ENCODE measurements at regions not wholly inside any gene's neighbourhood (a gene's known extent, or its start where the extent isn't known, plus 50 kb on each side); places are given as distances from the start of the nearest gene placed in this dataset.
"Not testable (repeated sequence)": the region's sequence is repeated elsewhere in the genome, so short reads cannot be mapped to it uniquely, and the experiment has no call there.

DNA sequence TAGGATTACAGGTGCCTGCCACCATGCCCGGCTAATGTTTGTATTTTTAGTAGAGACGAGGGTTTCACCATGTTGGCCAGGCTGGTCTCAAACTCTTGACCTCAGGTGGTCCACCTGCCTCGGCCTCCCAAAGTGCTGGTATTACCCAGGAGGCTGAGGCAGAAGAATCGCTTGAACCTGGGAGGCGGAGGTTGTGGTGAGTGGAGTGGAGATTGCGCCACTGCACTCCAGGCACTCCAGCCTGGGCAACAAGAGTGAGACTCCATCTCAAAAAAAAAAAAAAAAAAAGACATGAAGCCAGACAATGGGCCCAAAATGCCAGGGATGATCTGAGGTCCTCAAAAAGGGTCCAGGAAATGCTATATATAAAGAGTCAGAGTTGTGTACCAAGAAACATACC lies 392.9 kb downstream of the SEC14L1 start:
- DNase-seq = not testable (repeated sequence)

DNA sequence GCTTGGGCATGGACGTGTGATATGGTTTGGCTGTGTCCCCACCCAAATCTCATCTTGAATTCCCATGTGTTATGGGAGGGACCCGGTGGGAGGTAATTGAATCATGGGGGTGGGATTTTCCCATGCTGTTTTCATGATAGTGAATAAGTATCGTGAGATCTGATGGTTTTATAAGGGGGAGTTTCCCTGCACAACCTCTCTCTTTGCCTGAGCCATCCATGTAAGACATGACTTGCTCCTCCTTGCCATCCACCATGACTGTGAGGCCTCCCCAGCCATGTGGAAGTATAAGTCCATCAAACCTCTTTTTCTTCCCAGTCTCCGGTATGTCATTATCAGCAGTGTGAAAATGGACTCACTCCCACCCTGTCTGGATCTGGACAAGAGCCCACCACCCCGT lies 393.4 kb downstream of the SEC14L1 start:
- DNase-seq = no peak

DNA sequence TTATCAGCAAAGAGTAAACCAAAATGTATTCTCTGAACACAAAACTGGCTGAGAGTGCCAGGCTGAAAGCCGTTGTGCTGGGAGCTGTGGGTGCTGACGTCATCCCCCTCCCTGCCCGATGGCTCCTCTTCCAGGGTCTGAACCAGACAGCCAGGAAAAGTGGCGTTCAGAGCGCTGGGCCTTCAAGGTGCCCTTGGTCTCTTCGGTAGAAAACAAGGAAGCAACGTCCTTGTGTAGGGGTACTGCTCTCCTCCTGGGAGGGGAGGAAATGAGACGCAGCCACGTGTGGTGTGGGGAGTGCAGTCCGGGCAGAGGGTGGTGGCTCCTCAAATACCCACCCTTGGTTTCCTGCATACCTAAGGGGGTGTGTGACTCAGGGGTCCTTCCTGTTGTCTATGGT lies 394.7 kb downstream of the SEC14L1 start:
- no peak for DNase-seq

DNA sequence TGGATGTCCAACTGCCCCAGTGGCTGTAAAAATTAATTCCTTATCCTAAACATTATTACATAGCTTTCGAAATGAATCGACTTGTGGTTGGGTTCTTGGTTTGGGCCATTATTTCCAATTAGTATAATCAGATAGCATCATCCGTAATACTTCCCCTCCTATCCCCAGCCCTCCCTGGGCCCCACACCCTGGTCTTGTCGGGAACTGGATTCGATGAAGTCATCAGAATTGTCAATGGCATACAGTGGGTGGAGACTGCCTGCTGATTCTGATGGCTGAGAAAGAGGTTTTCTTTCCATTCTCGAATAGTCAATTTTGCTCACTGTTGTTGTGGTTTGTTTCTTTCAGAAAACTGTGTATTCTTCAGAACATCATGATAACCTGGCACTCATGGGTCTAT lies 395.1 kb downstream of the SEC14L1 start:
- no peak for DNase-seq

DNA sequence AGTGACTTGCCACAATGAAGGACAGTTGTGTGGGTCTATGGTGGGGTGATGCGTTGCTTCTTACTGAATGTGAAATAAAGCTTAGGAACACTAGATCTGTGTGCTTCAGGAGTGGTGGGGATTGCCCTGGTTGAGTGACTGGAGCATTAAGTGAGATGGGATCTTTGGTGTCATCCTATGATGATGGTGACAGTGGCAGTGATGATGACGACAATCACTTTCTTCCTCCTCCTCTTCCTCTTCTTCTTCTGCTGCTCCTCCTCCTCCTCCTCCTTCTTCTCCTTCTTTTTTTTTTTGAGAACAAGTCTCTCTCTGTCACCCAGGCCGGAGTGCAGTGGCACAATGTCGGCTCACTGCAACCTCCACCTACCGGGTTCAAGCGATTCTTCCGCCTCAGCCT lies 396.8 kb downstream of the SEC14L1 start:
- no peak for DNase-seq

DNA sequence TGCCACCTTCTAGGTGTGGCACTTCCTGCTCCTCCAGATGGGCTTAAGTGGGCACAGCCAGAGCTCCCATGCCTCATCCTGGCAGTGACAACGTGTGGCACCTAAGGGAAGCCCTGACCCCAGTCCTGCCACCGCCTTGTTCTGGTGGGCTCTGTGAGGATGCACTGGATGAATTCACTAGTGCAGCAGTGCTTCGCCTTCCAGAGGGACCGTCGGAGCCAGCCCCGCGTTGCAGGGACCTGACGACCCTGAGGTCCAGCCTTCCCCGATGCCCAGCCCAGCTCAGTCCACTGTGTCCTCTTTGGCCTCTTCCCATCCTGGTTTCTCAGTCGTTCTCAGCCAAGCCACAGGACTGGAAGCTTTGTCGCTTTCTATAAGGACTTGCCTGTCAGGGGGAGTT lies 399.8 kb downstream of the SEC14L1 start:
- DNase-seq = no peak

DNA sequence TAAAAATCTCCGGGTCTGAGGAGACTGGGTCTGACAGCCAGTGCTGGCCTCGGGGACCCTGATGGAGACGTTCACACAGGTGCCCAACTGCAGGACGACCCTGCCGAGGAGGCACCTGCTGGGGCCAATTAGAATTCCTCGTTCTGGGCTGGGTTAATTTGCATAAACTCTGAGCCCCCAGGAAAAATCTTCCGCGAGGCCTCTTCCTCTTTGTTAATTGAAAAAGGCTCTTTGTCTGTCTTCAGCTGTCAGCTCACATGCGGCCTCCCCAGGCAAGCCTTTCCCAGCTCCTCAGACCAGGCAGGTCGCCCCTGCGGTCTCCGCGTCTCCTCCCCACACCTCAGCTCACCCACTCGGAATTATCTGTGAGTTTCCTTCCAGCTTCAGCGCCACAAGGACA lies 400.2 kb downstream of the SEC14L1 start:
- DNase-seq = no peak

DNA sequence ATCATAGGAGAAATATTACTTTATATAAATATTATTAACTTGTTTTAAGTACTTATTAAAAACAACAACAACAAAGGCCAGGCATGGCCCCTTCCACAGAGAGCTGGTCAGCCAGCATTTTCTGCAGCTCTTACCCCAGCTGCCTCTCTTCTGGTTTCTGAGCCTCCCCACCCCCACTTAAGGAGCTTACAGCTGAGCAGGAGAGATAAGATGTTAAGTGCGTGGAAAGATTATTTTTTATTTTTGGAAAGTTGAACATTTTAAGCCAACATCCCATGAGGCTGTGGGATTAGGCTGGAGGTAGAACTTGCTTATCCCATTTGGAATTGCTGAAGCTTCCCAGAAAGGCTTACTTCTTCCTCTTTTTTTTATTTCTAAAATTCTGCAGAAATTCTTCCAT lies 401.2 kb downstream of the SEC14L1 start:
- no peak for DNase-seq

DNA sequence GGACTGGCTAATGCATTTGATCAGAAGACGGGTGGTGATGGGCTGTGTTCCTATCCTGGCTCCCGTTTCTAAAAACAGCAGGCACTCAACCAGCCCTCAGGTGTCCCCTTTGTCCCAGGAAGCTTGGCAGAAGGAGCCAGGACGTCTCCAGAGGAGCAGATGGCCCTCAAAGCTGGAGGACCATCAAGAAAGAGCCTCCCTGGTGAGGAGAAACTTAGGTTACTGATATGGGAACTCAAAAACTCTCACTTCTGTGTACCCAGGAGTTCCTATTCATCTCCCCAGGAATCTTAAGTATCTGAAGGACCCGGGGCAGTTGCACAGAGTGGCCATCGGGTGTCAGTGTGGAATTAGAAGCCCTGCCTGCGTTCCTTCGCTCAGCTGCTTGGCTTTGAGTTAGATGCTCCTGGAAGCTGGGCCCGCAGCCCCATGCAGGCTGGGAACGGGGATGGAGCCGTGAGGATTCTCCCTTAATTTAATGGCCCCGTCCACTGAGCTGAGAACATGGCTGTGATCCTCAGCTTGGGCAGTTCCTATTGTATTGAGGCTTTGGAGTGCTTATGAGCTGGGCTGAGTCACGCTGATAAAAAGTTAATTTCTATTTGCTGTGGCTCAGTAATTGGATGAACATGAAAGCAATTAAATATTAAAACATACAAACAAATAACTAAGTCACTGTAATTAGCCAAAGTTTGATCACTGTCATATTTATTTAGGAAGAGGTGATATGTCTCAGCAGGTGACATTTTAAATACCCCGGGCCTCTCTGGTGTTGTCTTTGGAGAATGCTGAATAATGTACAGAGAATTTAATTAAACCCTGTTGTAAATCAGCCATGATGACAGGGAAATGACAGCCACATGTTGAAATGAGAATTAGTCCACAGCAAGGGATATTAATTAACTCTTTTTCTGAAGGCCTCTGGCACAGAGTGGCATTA lies 402.1 kb downstream of the SEC14L1 start:
- DNase-seq = peak; percentile 22

DNA sequence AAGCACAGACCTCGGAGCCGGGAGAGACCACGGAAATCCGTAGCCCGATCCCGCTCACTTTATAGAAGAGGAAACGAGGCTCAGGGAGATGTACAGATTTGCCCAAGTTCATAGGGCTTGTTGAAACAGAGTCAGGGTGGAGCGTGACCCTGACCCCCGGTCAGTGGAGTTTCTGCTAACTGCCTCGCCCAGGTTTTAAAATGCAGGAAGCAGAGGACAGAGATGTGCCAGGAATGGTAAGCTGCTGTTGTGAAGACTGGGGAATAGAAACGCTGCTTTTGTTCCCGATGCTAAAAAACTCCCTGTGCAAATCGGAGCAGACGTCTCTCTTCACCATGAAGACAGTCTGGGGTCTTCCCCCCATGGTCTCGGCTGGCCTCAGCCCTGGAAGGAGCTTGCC lies 403.0 kb downstream of the SEC14L1 start:
- DNase-seq = no peak

DNA sequence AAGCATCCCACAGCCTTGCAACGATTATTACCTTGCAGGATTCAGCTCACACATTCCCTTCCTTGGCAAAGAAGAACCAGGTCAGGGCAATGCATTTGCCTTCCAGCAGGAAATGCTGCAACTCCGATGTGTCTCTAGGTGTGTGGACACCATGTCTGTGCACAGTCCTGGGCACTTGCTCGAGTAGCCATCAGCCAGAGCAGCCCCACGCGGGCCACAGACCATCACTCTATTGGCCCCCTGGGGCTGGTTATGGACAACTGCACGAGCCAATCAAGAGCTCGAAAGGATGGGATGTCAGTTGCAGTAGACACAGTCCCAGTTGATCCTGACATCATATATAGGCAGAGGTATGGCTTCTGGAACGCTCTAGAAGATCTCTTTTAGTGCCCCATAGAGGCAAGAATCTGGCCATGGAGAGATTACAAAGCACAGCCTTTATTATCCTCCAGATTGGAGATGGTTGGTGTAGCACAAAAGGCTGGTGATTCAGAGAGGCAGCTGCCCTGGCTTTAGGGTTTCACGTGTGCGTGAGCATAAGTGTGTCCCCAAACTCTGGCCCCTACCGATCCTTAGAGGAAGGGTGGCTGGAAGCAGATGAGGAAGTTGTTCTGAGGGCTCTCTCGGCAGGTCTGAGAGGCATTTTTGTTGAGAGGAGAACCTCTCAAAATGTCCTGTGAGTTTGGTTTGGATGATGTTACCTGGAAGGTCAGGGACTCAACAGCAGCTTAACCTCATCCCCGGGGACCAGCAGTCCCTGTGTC lies 403.8 kb downstream of the SEC14L1 start:
- DNase-seq = no peak

DNA sequence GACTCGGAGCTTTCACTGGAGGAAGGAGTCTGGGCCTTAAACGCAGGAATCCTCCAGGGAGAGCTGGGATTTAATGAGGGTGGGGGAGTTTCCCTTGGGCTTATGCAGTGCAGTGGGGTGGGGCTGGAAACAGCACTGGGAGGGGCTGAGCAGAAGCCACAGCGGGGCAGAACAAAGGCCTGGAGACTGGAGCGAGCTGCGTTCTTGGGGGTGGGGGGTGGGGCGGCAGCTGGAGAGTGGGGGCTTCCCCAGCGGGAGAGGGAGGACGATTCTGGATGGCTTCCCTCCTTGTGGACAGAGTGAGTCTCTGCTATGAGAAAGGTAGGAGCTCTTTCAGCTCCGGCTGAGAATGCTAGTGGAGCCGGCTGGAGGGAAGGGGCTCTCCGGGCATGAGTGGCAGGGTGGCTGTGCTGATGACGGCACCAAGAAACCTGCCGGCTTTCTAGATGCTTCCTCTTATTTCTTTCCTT lies 406.0 kb downstream of the SEC14L1 start:
- no peak for DNase-seq

DNA sequence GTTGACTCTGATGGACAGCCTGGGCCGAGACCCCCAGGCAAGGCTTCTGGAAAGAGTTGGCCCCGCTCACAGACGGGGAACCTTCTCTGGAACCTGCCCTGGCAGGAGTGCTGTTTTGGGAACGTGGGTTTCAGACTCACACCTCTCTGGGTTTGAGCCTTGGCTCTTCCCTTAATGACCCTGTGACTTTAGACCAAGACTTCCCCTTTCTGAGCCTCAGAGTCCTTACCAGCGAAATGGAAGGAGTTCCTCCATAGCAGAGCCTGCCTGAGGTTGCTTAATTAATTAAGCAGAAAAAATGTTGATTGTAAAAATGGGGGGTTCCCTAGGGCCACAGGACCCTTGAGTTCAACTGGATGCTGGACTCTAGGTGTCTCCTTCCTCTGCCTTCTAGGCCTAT lies 408.2 kb downstream of the SEC14L1 start:
- no peak for DNase-seq

DNA sequence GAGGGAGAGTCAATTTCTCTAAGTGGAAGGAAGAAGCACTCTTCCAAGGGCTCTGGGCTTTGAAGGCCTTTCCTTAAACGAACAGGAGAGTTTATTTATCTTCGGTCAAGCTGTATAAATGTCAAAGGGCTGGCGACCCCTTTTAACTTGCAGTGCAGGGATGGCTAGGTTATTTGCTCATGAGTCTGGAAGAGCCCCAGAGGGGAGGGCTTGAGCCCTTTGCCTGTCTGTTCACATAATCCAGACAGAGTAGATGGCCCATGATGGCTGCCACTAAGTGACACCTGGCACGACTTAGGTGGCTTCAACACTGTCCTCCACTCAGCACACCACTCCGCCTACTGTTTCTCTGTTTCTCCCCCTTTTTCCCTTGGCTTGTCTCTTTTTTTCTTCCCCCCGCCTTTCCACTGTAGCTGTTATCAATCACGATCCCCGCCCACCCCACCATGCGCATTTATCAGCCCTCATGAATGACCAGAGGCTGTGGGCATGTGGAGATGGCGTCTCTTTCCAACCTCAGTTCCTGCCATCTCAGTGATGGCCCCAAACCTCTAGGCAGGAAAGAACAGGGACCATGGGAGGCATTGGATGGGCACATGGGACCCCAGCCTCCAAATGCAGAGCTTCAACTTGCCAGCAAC lies 408.7 kb upstream of the TNRC6C start:
- no peak for DNase-seq

DNA sequence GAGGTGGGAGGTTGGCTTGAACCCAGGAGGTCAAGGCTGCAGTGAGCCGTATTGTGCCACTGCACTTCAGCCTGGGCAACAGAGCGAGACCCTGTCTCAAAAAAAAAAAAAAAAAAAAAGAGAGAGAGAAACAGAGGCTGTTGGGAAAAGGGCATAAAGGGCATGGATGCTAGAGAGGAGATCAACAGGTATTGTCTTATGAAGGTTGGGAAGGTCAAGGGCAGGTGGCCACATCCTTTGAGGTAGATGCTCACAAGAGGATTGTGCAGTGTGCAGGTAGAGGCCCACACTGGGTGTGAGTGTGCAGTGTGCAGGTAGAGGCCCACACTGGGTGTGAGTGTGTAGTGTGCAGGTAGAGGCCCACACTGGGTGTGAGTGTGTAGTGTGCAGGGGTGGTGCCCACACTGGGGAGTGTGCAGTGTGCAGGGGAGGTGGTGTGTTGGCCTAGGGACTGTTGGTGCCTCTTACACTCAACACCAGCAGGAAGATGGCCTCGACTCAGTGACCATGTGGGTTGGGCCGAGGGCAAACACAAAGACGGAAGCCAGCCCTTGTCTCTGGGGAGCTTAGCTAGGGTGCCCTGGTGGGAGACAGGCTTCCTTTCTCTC lies 404.9 kb upstream of the TNRC6C start:
- DNase-seq = no peak

DNA sequence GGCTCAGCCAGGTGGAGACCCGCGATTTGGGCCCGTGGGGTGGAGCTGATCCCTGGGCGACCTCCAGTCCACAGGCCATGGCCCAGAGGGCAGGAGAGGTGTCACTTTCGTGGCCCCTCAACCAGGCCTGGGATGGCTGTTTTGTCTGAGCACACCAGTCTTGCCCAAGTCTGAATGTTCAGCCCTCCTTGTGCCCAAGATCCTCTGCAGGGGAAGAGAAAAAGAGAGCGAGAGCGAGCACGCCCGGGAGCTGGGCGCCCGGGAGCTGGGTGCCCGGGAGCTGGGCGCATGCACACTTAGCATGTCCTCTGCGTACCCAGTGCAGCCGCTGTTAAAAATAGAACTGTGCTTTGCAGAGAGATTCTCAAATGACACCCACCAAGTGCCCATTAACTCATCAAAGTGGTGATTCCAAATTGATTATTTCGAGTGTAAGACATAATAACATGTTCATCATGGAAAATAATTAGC lies 403.3 kb upstream of the TNRC6C start:
- no peak for DNase-seq

DNA sequence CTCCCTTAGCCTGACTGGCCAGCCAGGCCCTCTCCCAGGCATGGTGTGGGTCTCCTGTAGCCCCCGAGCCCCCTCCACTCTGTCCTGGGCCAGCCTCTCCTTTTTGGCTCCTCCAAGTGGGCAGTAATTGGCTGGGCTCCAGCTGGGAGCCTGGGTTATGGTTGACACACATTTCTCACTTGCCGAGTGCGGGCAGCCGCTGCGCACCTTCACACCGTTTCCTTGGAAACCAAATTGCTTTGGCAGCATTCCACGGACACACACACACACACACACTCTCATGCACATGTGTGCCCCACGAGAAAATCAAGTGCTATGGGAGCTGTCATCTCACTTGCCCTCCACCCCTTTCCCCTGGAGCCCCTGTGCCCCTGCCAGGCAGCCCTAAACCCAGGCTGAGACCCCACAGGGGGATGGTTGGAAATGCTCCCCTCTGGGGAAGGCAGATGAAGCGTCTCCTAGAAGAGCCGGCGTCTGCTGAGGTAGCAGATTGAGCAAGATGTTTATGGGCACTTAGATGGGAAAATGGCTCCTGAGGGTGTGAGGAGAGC lies 402.7 kb upstream of the TNRC6C start:
- DNase-seq = no peak

DNA sequence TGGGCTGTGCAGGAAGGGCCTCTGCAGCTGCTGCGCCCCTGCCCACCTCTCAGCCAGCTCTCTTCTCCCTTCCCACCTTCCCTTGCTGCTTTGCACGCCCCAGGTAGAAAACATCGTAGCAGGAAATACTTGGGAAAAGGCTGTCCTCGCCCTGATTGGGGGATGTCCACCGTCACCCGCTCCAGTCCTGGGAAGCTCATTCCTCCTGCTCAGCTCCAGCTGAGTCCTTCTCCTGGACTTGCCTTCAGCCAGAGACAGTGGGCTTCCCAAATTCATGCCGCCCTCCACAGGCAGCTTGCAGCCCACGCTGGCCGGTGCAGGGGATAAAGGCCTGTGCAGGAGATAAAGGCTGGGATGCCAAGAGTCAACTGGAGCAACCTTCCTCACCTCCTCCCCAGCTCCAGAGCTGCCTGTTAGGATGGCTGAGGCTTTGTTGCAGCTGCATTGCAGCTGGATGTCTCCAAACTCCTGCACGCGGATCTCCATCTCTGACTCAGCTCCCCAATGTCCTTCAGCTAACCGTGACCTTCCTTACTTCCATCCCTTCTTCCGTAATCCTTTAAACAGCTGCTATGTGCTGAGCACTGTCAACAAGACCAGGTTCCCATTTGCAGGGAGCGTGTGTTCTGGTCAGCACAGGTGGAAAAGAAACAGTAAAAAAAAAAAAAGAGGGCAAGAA lies 402.0 kb upstream of the TNRC6C start:
- no peak for DNase-seq

DNA sequence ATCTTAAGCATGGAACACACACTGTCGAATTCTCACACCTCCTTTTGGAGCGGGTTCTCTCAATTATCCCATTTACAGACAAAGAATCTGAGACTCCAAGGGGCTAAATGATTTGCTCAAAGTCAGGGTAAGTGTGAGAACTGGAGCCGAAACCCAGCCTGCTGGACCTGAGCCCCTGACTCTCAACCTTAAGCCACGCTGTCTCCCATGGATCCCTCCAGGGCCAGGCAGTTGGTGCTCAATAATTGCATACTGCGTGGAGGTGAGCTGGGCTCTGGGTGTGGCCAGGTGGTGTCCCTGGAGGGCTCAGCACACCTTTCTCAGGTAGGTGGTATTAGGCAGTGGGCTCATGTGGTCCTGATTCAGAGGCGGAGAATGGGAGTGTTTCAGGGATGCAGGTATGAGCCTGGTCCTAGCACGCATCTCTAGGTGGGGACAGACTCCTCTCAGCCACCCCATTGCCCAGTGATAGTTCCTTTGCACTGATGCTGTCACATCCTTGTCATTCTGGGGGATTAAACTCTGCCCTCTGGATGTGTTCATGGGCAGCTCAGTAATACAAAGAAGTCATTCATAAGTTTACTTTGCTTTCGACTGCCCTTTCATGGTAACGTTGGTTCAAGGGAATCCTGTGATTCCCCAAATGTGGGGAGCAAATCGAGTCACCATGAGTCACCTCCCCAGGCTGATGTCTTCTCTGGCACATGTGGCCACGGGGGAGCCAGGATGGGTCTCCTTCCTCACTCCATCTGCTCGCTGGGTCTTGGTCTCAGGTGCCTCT lies 399.5 kb upstream of the TNRC6C start:
- DNase-seq = no peak

DNA sequence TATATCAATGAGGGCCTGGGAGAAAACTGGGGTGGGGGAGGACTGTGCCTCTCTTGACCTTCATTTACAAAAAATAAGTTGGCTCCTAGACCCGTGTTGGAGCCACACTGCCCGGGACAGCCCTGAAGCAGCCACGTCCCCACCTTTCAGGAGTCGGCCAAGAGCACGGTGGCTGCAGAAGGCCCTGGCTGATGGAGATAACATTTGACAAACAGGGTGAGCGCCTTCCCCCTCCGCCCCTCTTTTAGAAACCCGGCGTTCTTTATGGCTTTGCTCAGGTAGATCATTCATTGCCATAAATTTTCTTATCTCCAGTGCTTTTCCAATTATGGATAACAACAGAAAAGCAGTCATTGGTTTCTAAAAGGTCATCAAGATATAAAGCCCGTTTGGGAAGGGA lies 398.1 kb upstream of the TNRC6C start:
- DNase-seq = no peak

DNA sequence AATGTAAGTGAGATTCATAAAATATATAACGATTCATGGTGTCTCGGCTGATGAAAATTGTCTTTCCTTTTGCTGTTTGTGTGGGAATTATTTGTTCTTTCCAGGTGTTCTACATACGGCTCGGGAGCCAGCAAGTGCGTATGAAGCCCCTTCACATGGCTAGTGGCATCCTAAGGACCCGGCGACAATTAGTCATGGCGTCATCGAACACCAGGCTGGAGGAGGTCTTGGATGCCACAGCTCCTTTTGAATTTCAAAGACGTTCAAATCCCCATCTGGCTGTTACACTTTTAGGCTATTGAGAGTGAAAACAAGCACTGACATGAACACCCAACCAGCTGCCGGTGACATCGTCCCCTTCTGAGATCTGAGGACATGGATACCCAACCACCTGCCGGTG lies 397.7 kb upstream of the TNRC6C start:
- no peak for DNase-seq
